ENCODE measurements at regions not wholly inside any gene's neighbourhood (a gene's known extent, or its start where the extent isn't known, plus 50 kb on each side); places are given as distances from the start of the nearest gene placed in this dataset.

DNA sequence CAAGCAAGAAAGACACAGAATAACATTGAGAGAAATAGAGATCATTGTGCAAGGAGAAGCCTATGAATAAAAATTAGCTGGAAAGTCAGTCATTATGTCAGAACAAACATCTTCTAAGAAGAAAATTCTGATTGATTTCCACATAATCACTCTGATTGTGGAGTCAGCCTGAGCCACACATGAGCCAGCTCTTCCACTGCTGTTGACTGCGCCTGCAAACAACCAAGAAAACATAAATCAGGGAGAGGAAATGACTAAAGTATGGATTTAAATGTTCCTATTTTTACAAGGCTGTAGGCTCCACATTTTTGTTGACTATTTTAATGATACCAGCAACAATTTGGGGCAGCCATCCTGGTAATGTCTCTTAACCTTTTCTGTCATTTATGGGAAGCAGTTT lies 962.3 kb downstream of the EFNB2 start:
- TF ChIP-seq, protein P1, sequence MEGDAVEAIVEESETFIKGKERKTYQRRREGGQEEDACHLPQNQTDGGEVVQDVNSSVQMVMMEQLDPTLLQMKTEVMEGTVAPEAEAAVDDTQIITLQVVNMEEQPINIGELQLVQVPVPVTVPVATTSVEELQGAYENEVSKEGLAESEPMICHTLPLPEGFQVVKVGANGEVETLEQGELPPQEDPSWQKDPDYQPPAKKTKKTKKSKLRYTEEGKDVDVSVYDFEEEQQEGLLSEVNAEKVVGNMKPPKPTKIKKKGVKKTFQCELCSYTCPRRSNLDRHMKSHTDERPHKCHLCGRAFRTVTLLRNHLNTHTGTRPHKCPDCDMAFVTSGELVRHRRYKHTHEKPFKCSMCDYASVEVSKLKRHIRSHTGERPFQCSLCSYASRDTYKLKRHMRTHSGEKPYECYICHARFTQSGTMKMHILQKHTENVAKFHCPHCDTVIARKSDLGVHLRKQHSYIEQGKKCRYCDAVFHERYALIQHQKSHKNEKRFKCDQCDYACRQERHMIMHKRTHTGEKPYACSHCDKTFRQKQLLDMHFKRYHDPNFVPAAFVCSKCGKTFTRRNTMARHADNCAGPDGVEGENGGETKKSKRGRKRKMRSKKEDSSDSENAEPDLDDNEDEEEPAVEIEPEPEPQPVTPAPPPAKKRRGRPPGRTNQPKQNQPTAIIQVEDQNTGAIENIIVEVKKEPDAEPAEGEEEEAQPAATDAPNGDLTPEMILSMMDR (IDR thresholded peaks at IDR 0.05): no peak
- no peak for TF ChIP-seq POLR2AphosphoS5 (IDR thresholded peaks at IDR 0.05)
- no peak for TF ChIP-seq EP300 (IDR thresholded peaks at IDR 0.05)
